Endometrium (tissue), 2 donors: ENCODE measurements at regions not wholly inside any gene's neighbourhood (a gene's known extent, or its start where the extent isn't known, plus 50 kb on each side); places are given as distances from the start of the nearest gene placed in this dataset.
"Not testable (repeated sequence)": the region's sequence is repeated elsewhere in the genome, so short reads cannot be mapped to it uniquely, and the experiment has no call there.

Experiments used
- FAIRE-seq: peaks from 2 replicates; lab custom pipeline; 2012; peaks lifted over from hg19 to GRCh38; lab: Jason Lieb, UNC
- donor health status: control.
- donor health status: control.

- FAIRE-seq = no peak
Measured at GRCh38 chr7:65317372-65317771, 56.3 kb upstream of the ZNF92 start.

DNA sequence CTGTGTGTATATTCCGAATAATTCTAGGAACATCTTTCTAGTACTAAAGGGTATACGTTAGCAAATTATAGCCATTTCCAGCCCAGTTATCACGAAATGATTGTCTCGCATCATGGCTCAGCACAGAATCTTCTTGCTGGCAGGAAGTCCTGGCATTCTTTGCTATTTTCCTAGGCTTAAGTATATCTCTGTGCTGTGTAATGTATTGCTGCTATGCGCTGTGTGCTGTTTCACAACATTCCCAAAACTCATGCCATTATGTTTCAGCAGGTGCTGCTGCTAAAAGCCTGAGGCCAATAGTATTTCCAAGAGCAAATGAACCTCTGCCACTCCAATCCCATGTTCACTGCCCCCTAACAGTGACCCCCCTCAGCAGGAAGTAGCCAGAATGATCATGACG, 62.9 kb upstream of the ZNF92 start:
- no peak for FAIRE-seq

- no peak for FAIRE-seq
Measured at GRCh38 chr7:65308300-65308678, 65.4 kb upstream of the ZNF92 start.

- FAIRE-seq = no peak
Measured at GRCh38 chr7:65307651-65308299, 65.9 kb upstream of the ZNF92 start.

GRCh38 chr7:65304175-65304574, 69.5 kb upstream of the ZNF92 start:
- no peak for FAIRE-seq

DNA sequence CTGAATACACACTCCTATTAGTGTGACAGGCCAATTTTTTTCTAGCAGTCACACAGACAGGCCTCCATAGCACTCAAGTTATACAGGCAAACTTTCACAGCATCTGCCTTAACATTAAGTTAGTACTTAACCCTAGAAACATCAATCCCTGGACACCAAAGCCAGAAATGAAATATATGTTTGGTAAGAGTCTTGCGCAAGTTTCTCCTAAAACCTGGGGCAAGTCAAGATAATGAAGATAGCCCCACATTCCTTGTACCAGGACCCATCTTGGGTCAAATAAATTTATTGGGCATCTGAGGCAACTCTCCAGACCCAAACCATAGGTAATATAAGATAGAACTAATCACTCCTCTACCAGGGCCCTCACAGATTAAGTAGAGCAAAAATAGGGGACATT, 70.8 kb upstream of the ZNF92 start:
- FAIRE-seq = no peak

- no peak for FAIRE-seq
Measured at GRCh38 chr7:65301007-65301406, 72.6 kb upstream of the ZNF92 start.

GRCh38 chr7:65295409-65295808, 78.2 kb upstream of the ZNF92 start:
- no peak for FAIRE-seq

DNA sequence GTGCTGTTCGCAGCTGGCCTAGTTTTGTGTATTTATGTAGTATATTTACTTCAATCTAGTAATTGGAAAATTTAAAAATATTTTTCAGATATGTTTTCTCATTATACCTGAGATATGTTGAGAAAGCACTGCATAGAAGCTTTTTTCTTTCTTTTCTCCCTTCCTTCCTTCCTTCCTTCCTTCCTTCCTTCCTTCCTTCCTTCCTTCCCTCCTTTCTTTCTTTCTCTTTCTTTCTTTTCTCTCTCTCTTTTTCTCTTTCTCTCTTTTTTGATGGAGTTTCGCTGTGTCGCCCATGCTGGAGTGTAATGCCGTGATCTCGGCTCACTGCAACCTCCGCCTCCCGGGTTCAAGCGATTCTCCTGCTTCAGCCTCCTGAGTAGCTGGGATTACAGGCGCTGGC, 83.3 kb upstream of the ZNF92 start:
- FAIRE-seq = not testable (repeated sequence)

DNA sequence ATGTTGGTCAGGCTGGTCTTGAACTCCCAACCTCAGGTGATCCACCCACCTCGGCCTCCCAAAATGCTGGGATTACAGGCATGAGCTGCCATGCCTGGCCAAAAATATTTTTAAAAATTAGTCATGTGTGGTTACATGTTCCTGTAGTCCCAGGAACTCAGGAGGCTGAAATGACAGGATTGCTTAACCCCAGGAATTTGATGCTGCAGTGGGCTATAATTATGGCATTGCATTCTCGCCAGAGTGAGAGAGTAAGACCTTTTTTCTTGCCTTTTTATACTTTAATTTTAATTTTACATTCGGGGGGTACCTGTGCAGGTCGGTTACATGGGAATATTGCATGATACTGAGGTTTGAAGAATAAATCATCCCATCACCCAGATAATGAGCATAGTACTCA, 86.6 kb upstream of the ZNF92 start:
- no peak for FAIRE-seq

DNA sequence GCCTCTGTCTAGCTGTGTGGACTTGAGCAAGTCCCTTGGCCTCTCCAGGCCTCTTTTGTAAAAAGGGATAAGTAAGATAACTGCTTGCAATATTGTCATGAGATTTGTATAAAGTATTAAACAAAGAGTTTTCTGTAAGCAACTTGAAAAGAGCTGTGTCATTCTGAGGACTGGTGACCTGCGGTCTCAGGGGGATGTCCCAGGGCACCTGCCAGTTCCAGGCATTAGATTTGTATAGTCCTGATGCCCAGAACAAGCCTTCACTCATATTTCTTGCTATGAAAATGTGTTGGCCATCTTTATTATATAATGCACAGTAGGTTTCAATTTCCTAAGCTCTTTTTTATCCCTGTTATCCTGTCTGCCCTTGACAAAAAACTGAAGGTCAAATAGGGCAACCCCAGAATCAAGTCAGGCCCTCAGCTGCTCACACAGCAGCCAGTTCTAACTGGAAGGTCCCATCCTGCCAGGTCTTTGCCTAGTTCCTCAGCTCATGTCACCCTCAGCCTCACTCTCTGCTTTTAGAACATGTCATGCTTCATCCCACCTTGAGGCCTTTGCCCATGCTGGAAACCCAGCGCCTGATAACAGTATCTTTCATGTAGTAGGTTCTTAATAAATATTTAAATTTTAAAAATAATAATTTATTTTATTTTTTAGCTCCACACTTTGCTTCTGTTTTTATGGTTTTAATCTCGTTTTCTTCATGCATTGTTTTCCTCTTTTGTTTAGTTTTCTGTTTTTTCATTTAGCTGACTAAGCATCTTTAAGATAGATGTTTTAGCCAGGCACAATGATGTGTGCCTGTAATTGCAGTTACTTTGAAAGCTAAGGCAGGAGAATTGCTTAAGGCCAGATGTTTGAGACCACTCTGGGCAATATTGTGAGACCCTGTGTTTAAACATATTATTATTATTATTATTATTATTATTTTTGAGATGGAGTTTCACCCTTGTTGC, 87.5 kb upstream of the ZNF92 start:
- no peak for FAIRE-seq

DNA sequence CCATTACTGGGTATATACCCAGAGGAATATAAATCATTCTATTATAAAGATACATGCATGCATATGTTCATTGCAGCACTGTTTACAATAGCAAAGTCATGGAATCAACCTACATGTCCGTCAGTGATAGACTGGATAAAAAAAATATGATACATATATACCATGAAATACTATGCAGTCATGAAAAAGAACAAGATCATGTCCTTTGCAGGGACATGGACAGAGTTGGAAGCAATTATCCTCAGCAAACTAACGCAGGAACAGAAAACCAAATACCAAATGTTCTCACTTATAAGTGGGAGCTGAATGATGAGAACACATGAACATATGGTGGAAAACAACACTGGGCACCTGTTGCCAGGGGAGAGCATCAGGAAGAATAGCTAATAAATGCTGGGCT, 88.4 kb upstream of the ZNF92 start:
- FAIRE-seq = not testable (repeated sequence)

DNA sequence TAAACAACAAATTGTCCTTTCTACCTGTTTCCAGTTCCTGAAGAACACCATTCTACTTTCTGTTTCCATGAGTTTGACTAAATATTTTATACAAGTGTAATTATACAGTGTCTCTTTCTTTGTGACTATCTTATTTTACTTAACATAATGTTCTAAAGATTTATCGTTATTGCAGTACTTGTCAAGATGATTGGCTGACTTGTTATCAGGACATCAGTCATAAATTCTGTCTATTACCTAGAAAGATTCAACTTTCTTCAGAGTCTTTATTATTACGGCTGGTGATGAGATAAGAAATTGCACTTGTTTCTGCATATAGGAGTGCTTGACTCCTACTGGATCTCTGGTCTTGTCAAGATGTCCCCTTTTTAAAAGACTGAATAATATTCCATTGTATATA, 93.9 kb upstream of the ZNF92 start:
- no peak for FAIRE-seq

DNA sequence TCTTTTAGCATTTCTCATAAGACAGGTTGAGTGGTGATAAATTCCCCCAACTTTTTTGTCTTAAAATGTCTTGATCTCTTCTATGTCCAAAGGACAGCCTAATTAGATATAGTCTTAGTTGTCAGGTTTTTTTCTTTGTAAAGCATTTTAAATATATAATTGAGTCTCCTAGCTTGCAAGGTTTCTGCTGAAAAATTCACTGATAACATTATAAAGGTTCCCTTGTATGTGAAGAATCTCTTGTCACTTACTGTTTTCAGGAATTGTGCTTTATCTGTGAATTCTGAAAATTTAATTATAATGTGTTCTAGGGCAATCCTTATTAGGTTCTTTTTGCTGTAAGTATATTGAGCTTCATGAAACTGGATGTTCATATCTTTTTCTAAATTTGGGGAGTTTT, 96.8 kb upstream of the ZNF92 start:
- FAIRE-seq = no peak

- FAIRE-seq = not testable (repeated sequence)
Measured at GRCh38 chr7:65271502-65271901, 102.2 kb upstream of the ZNF92 start.

- FAIRE-seq = no peak
Measured at GRCh38 chr7:65269150-65269856, 104.4 kb upstream of the ZNF92 start.

DNA sequence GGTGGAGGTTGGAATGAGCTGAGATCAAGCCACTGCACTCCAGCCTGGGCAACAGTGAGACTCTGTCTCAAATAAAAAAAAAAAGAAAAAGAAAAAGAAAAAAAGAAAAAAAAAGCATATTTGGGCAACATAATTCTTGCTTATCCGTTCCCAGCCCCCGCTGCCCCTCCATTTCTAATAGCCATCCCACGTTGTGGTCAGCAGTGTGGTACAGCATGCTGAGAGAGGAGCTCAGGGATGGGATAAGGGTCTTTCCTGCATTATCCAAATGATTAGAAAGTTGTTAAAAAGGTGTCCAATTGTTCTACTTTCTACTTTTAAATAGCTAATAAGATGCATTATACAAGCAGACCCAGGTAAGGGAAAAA, 104.9 kb upstream of the ZNF92 start:
- no peak for FAIRE-seq

DNA sequence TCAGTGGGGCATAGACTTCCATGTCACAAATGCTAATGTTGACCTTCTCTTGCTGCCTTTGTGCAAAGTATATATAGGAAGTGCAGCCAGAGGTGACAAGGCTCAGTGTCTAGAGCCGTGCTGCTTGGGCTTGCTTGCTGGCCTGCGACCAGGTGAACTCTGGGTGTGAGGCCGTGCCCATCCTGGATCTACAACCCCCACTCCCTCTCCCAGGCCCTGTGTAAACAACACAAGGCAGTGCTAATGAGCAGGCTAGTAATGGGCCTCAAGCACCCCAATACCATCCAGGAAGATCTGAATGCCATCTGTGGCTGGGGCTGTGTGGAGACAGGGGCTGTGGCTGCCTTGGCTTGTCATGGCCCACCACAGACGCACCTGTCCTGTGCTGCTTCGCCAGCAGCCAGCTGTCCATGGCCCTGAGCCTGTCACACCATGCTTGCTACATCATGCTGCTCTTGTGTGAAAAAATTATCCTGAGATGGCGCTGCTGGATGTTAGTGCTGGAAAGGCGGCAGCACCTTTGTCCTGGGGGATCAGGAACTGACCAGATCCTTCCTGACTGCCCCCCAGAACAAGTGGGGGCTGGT, 107.6 kb upstream of the ZNF92 start:
- FAIRE-seq = no peak

DNA sequence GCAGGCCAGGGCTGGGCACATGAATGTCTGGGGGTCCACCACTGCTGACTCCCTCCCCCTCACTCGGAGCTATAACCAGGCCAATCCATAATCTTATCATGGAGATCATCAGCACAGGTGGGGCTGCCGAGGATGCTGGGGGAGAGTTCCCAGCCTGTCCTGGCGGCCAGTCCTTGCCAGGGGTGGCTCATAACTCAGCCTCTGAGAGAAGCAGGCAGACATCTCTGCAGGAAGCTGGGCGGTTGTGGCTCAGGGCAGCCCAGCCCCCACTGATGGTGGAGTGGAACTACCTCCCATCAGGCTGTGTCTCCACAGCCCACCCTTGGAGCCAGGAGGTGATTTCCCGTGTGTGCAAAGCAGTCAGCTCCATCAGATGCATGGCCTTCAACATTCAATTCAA, 109.4 kb upstream of the ZNF92 start:
- FAIRE-seq = no peak

- not testable (repeated sequence) for FAIRE-seq
Measured at GRCh38 chr7:65260673-65261072, 113.0 kb upstream of the ZNF92 start.

DNA sequence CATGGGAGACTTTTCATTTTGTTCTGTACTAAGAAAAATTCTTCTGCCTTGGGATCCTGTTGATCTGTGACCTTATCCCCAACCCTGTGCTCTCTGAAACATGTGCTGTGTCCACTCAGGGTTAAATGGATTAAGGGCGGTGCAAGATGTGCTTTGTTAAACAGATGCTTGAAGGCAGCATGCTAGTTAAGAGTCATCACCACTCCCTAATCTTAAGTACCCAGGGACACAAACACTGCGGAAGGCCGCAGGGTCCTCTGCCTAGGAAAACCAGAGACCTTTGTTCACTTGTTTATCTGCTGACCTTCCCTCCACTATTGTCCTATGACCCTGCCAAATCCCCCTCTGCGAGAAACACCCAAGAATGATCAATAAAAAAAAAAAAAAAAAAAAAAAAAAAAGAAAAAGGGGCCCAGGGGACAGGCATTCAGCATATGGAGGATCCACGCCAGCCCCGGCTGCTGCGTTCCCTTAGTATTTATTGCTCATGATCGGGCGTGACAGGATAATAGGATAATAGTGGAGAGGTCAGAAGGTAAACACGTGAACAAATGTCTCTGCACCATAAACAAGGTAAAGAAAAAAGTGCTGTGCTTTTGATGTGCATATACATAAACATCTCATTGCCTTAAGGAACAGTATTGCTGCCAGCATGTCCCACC, 113.7 kb upstream of the ZNF92 start:
- not testable (repeated sequence) for FAIRE-seq

DNA sequence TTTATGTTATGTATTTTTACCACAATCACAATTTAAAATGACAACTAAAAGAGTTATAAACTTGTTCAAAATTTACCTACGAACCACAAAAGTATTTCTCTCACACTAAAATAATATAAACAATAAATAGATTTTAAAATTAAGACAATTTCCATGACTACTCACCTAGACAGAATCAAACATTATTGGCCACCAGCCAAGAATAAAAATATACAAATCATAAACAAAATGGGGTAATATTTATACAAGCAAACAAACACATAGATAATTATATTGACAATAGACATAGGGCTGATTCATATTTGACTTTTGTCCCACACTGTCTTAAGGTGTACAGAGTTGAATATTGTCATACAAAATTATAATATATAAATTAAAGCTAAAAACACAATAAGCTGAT, 119.6 kb upstream of the ZNF92 start:
- peak; percentile 77 for FAIRE-seq
